Adrenal gland (tissue), 9 donors: ENCODE measurements at regions not wholly inside any gene's neighbourhood (a gene's known extent, or its start where the extent isn't known, plus 50 kb on each side); places are given as distances from the start of the nearest gene placed in this dataset.
"Not testable (repeated sequence)": the region's sequence is repeated elsewhere in the genome, so short reads cannot be mapped to it uniquely, and the experiment has no call there.

Experiments
- DNase-seq, 7 donors: peaks; one replicate each; pipeline ENCODE4 v3.0.0-alpha.2; 2019 to 2020
- H3K27ac ChIP-seq, 5 donors: fragments of 200-600 bp; sonication (generic) in 4 of 5; 1 replicate in 3 of 5; 2 replicates in 2 of 5; pipeline versions ENCODE4 v1.5.1 to v1.8.0; 2016 to 2020; ENCODE audit warnings: mild to moderate bottlenecking in 1 of 5
- H3K27me3 ChIP-seq: fragments of 200-600 bp; 2 replicates; pipeline ENCODE4 v1.8.0; 2021
- H3K36me3 ChIP-seq, 2 donors: fragments of 200-600 bp; replicated peaks in 1 of 2; 1 replicate in 1 of 2; 2 replicates in 1 of 2; pipeline versions ENCODE4 v1.5.1 to v1.8.0; 2018 to 2022
- H3K4me1 ChIP-seq, 2 donors: fragments of 200-600 bp; replicated peaks in 1 of 2; 1 replicate in 1 of 2; 2 replicates in 1 of 2; pipeline versions ENCODE4 v1.5.1 to v1.8.0; 2018 to 2021
- H3K4me3 ChIP-seq, 4 donors: fragments of 200-600 bp; sonication (generic) in 3 of 4; one replicate each; pipeline ENCODE4 v1.5.1; 2016 to 2018
- H3K9me3 ChIP-seq, 3 donors: fragments of 200-600 bp; sonication (generic) in 1 of 3; replicated peaks in 1 of 3; 1 replicate in 2 of 3; 2 replicates in 1 of 3; pipeline versions ENCODE4 v1.5.1 to v1.8.0; 2016 to 2021
- POLR2A ChIP-seq, 2 donors: fragments of 450-650 bp; IDR thresholded peaks; one replicate each; pipeline ENCODE4 v1.6.1; 2017; ENCODE audit warnings: antibody characterized with exemption in 2 of 2, mild to moderate bottlenecking in 2 of 2, moderate library complexity in 1 of 2
- WGBS, 4 donors: extraction: QIAGEN DNeasy Blood & Tissue Kit in 2 of 4; methylation state at CpG; one replicate each; pipeline versions ENCODE4 v1.1.5 to v1.1.7; 2013 to 2017; 5-methylcytosine and 5-hydroxymethylcytosine counted together
- intact Hi-C, 2 donors: fragments of 100-400 bp; cut with DNase I; formaldehyde crosslinking; loops; one replicate each; pipeline versions ENCODE4 v1.14.1 to v1.15.0; 2022 to 2023
- TF ChIP-seq, protein P1 (sequence below), 6 experiments: fragments of 450-650 bp in 4 of 6; fragments of 200-600 bp in 2 of 6; sonication (generic) in 1 of 6; IDR thresholded peaks; 1 replicate in 5 of 6; 2 replicates in 1 of 6; pipeline versions ENCODE4 v1.5.1 to v1.8.0; 2016 to 2021; ENCODE audit warnings: antibody characterized with exemption in 6 of 6, mild to moderate bottlenecking in 2 of 6, moderate library complexity in 1 of 6
- donor health status: healthy with polysubstance abuse.
- donor health status: Bipolar disorder and iron deficiency.
- donor health status: DM: yes; HTN: yes; CAD: no.
- donor health status: DM: no; HTN: no; CAD: no.
- donor health status: DM: no; HTN: no; CAD: no.

DNA sequence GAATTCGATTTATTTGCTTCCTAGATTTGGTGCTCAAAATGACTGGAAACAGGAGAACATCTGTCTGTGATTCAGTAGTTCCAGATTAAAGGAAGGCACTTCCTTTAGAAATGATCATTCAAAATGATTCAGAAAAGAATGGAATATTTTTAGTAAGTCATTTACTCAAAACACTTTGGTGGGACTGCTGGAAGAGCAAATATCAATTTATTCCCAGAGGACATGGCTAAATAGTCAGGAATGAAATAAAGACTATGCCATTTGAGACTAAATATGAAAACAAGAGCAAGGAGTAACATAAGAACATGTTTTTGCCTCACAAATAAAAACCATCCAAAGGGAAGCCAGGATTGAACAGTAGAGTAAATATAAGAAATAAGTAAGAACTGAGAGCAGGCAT is 138.6 kb upstream of the RASA1 start:
- Histone ChIP-seq H3K9me3 (no peaks in the 10 kb centered on the region), H3K27me3 (no peaks in the 10 kb centered on the region), H3K4me3 (no peak overlapping the region), H3K27ac (no peak overlapping the region), H3K36me3 (no peaks in the 10 kb centered on the region), H3K4me1 (no peaks in the 10 kb centered on the region)
- 49 to 75% (median 72%) methylated on average over 1 of the region's 1 CpG for WGBS, 4 donors
- DNase-seq = no peak
- intact Hi-C loops = no loop called here
- TF ChIP-seq, protein P1, sequence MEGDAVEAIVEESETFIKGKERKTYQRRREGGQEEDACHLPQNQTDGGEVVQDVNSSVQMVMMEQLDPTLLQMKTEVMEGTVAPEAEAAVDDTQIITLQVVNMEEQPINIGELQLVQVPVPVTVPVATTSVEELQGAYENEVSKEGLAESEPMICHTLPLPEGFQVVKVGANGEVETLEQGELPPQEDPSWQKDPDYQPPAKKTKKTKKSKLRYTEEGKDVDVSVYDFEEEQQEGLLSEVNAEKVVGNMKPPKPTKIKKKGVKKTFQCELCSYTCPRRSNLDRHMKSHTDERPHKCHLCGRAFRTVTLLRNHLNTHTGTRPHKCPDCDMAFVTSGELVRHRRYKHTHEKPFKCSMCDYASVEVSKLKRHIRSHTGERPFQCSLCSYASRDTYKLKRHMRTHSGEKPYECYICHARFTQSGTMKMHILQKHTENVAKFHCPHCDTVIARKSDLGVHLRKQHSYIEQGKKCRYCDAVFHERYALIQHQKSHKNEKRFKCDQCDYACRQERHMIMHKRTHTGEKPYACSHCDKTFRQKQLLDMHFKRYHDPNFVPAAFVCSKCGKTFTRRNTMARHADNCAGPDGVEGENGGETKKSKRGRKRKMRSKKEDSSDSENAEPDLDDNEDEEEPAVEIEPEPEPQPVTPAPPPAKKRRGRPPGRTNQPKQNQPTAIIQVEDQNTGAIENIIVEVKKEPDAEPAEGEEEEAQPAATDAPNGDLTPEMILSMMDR (IDR thresholded peaks at IDR 0.05) = no peak
- TF ChIP-seq POLR2A (IDR thresholded peaks at IDR 0.05) = no peak

DNA sequence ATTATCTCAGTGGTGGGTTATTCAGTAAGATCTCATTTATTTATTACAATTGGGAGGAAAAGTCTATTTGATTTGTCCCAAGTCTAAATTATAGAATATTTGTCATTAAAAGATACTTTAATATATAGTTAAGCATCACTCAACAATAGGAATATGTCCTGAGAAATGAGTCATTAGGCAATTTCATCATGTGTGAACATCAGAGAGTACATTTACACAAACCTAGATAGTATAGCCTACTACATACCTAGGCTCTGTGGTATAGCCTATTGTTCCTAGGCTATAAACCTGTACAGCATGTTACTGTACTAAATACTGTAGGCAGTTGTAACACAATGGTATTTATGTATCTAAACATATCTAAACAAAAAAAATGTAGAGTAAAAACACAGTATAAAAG is 135.0 kb upstream of the RASA1 start:
- no peaks in the 10 kb centered on the region for H3K27me3 ChIP-seq
- H3K9me3 ChIP-seq = no peaks in the 10 kb centered on the region
- no peaks in the 10 kb centered on the region for H3K4me1 ChIP-seq
- H3K4me3 ChIP-seq = no peak overlapping the region
- intact Hi-C loops = no loop called here
- H3K36me3 ChIP-seq = no peaks in the 10 kb centered on the region
- TF ChIP-seq, protein P1 (IDR thresholded peaks at IDR 0.05) = no peak
- no peak for TF ChIP-seq POLR2A (IDR thresholded peaks at IDR 0.05)
- no peak for DNase-seq
- H3K27ac ChIP-seq = no peak overlapping the region

DNA sequence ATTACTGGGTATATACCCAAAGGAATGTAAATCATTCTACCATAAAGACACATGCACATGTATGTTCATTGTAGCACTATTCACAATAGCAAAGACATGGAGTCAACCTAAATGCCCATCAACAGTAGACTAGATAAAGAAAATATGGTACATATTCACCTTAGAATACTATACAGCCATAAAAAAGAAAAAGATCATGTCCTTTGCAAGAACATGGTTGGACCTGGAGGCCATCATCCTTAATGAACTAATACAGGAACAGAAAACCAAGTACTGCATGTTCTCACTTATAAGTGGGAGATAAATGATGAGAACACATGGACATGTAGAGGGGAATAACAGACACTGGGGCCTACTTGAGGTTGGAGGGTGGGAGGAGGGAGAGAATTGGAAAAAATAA is 133.2 kb upstream of the RASA1 start:
- H3K27me3 ChIP-seq, H3K27ac ChIP-seq, intact Hi-C loops, H3K4me1 ChIP-seq, H3K4me3 ChIP-seq, H3K36me3 ChIP-seq, DNase-seq, H3K9me3 ChIP-seq: not testable (repeated sequence)

GRCh38 chr5:87136096-87136495 is 131.6 kb upstream of the RASA1 start:
- Histone ChIP-seq H3K36me3 (no peaks in the 10 kb centered on the region), H3K27ac (no peak overlapping the region), H3K4me1 (no peaks in the 10 kb centered on the region), H3K27me3 (no peaks in the 10 kb centered on the region), H3K9me3 (no peaks in the 10 kb centered on the region), H3K4me3 (no peak overlapping the region)
- 30 to 56% (median 47%) methylated on average over 1 of the region's 1 CpG for WGBS, 4 donors
- no peak for TF ChIP-seq POLR2A (IDR thresholded peaks at IDR 0.05)
- TF ChIP-seq, protein P1 (IDR thresholded peaks at IDR 0.05) = no peak
- intact Hi-C loops = no loop called here
- DNase-seq = no peak

- TF ChIP-seq, protein P1 (IDR thresholded peaks at IDR 0.05) = no peak
- no peak for TF ChIP-seq POLR2A (IDR thresholded peaks at IDR 0.05)
- intact Hi-C loops = no loop called here
- Histone ChIP-seq H3K27me3 (no peaks in the 10 kb centered on the region), H3K4me3 (no peak overlapping the region), H3K36me3 (no peaks in the 10 kb centered on the region), H3K9me3 (no peaks in the 10 kb centered on the region), H3K27ac (no peak overlapping the region), H3K4me1 (no peaks in the 10 kb centered on the region)
- no peak for DNase-seq
- 89 to 96% (median 92%) methylated on average over 1 of the region's 1 CpG for WGBS, 4 donors
Observed at GRCh38 chr5:87136733-87137132, 130.9 kb upstream of the RASA1 start.
